ENCODE measurements at regions not wholly inside any gene's neighbourhood (a gene's known extent, or its start where the extent isn't known, plus 50 kb on each side); places are given as distances from the start of the nearest gene placed in this dataset.

GRCh38 chr1:82279241-82279640 lies 478.5 kb downstream of the ADGRL2 start:
- dilution Hi-C loops (cut with HindIII; ENCODE audit: low sequenced_read_pairs, unreplicated experiment), result no loop called here
- no CpG with 5 or more reads among the region's 6 CpGs for WGBS, 2 experiments (ENCODE audit: extremely low coverage in 2 of 2, insufficient read length in 1 of 2)

More at GRCh38 chr1:82279241-82279640, 478.5 kb downstream of the ADGRL2 start:
- H2AK9ac ChIP-seq (replicated peaks; ENCODE audit: low read depth, low read length, poor library complexity), result no peak overlapping the region
- H3K56ac ChIP-seq (ENCODE audit: extremely low read depth, insufficient read depth, low read length), result no peak overlapping the region
- H3K4ac ChIP-seq (ENCODE audit: low read depth, low read length), result no peak overlapping the region
- H2BK15ac ChIP-seq (ENCODE audit: low read depth, low read length), result no peak overlapping the region
- no peak overlapping the region for H2BK5ac ChIP-seq (ENCODE audit: low read depth, low read length, poor library complexity, severe bottlenecking)
- H3K14ac ChIP-seq (replicated peaks; ENCODE audit: low read depth, low read length), result no peak overlapping the region
- no peak overlapping the region for H2BK20ac ChIP-seq (ENCODE audit: low read depth, low read length)
- H3K18ac ChIP-seq (ENCODE audit: low read depth, low read length), result no peak overlapping the region
- intact Hi-C loops (cut with micrococcal nuclease), result no loop called here
- H3K27me3 ChIP-seq (ENCODE audit: control insufficient read depth, insufficient read depth, low read length), result no peaks in the 10 kb centered on the region
- H3K23ac ChIP-seq (ENCODE audit: low read depth, low read length), result no peak overlapping the region
- no peaks in the 10 kb centered on the region for H3K79me1 ChIP-seq (ENCODE audit: low read depth in 1 of 2, low read length in 2 of 2)
- no peaks in the 10 kb centered on the region for H3K4me1 ChIP-seq (ENCODE audit: control insufficient read depth, insufficient read depth, low read length)
- H3K36me3 ChIP-seq (ENCODE audit: control insufficient read depth, insufficient read depth, low read length), result no peaks in the 10 kb centered on the region
- ATAC-seq (ENCODE audit: low read depth), result no peak
- no peak overlapping the region for H4K8ac ChIP-seq (ENCODE audit: low read depth in 2 of 2, low read length in 2 of 2)
- no peak overlapping the region for H4K5ac ChIP-seq (ENCODE audit: low read depth, low read length)
- in situ Hi-C loops (cut with MboI; ENCODE audit: low sequenced_read_pairs), result no loop called here
- no peak overlapping the region for H4K91ac ChIP-seq (ENCODE audit: insufficient read depth, low read depth, low read length)
- DNase-seq, result no peak
- H2AFZ ChIP-seq (replicated peaks; ENCODE audit: low read length, poor library complexity), result no peak overlapping the region
- H3K9ac ChIP-seq (ENCODE audit: low read depth, low read length), result no peak overlapping the region
- ChIA-PET POLR2A (ENCODE audit: unreplicated experiment) (no interaction called here), CTCF (no interaction called here)
- H3K9me3 ChIP-seq (ENCODE audit: control insufficient read depth, insufficient read depth, low read length), result no peaks in the 10 kb centered on the region; the same call in 1 of the 2 replicates
- no peaks in the 10 kb centered on the region for H4K20me1 ChIP-seq (ENCODE audit: insufficient read depth, low read length)
- BruUV-seq (replicated peaks), result no TSS peak
- H3K4me2 ChIP-seq (ENCODE audit: low read depth, low read length), result no peak overlapping the region
- no peak overlapping the region for H3K4me3 ChIP-seq (ENCODE audit: insufficient read depth, low read depth, low read length)
- H3K27ac ChIP-seq (ENCODE audit: insufficient read depth, low read length), result no peak overlapping the region
- H3K9me1 ChIP-seq (ENCODE audit: insufficient read depth, low read length), result no peaks in the 10 kb centered on the region
- no peak overlapping the region for H2AK5ac ChIP-seq (ENCODE audit: low read depth, low read length)
- H2BK120ac ChIP-seq (ENCODE audit: low read depth, low read length), result no peak overlapping the region
- TF ChIP-seq BHLHE40 (IDR thresholded peaks at IDR 0.05; ENCODE audit: low read depth, low read length), result no peak
- no peak for TF ChIP-seq CHD1 (IDR thresholded peaks at IDR 0.05; ENCODE audit: low read depth, low read length)
- TF ChIP-seq CEBPB (IDR thresholded peaks at IDR 0.05; ENCODE audit: low read depth, low read length), result no peak
- no peak for TF ChIP-seq FOS (IDR thresholded peaks at IDR 0.05; ENCODE audit: low read depth, low read length)
- no peak for TF ChIP-seq MAZ (IDR thresholded peaks at IDR 0.05; ENCODE audit: borderline replicate concordance, low read depth, low read length)
- no peak for TF ChIP-seq RFX5 (IDR thresholded peaks at IDR 0.05; ENCODE audit: low read depth, low read length)
- no peak for TF ChIP-seq MXI1 (IDR thresholded peaks at IDR 0.05; ENCODE audit: borderline replicate concordance, low read depth, low read length)
- no peak for TF ChIP-seq NFE2L2 (IDR thresholded peaks at IDR 0.05; ENCODE audit: low read depth, low read length)
- no peak for TF ChIP-seq CTCF (conservative IDR thresholded peaks at IDR 0.05; ENCODE audit: low read depth, low read length)
- no peak for TF ChIP-seq RCOR1 (IDR thresholded peaks at IDR 0.05; ENCODE audit: insufficient replicate concordance, low read length)
- no peak for TF ChIP-seq ELK1 (IDR thresholded peaks at IDR 0.05; ENCODE audit: borderline replicate concordance, low read depth, low read length)
- no peak for TF ChIP-seq SMC3 (IDR thresholded peaks at IDR 0.05; ENCODE audit: low read depth, low read length)
- TF ChIP-seq POLR2A (IDR thresholded peaks at IDR 0.05; ENCODE audit: low read depth, low read length), result no peak
- TF ChIP-seq MAFK (IDR thresholded peaks at IDR 0.05; ENCODE audit: low read depth, low read length), result no peak
- TF ChIP-seq RAD21 (IDR thresholded peaks at IDR 0.05; ENCODE audit: low read length), result no peak
